GM18498 (cell line): ENCODE measurements at regions not wholly inside any gene's neighbourhood (a gene's known extent, or its start where the extent isn't known, plus 50 kb on each side); places are given as distances from the start of the nearest gene placed in this dataset.

Source experiments
- ATAC-seq: cut with Tn5 transposase; IDR thresholded peaks from one replicate; pipeline ENCODE4 v1.9.1; 2021; ENCODE audit warnings: mild to moderate bottlenecking, moderate library complexity; ENCODE audit not compliant: unreplicated experiment

DNA sequence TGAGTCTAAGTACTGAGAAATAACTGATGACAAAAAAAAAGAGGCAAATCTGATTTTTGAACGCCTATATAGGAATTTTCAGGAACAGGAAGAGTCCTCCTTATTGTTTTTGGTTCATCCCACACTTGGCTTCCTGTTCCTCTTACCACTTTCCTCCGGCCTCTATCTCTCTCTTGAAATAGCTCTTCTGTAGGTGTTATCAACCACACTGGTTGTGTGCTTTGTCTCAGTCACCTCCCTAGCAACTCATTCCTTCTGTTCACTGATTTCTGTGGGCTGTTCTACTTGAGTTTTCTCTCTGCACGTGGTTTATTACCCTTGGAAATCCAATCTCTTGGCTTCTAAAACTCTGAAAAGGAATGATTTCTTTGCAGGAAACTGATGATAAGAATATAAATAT is 78.7 kb upstream of the C11orf87 start:
- ATAC-seq: no peak

DNA sequence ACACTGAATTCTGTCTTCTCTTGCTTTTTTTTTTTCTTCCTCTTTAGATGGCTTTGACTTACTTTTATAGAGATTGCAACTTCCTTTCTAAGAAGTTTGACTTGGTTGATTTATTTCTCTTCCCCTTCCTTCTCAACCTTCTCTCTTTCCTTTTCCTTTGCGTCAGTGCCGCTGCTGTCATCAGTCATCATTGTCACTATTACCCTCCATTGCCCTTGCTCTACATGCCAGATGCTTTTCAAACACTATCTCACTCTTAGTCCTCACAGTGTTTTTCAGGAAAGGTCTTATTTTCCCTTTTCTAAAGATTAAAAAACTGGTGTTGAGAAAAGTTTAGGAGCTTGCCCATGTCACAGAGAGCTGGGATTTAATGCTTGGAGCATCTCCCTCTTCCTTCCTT is 74.7 kb upstream of the C11orf87 start:
- ATAC-seq: no peak

- no peak for ATAC-seq
Measured at GRCh38 chr11:109349276-109350080, 72.5 kb upstream of the C11orf87 start.

- ATAC-seq: no peak
Measured at GRCh38 chr11:109350091-109350490, 71.9 kb upstream of the C11orf87 start.

DNA sequence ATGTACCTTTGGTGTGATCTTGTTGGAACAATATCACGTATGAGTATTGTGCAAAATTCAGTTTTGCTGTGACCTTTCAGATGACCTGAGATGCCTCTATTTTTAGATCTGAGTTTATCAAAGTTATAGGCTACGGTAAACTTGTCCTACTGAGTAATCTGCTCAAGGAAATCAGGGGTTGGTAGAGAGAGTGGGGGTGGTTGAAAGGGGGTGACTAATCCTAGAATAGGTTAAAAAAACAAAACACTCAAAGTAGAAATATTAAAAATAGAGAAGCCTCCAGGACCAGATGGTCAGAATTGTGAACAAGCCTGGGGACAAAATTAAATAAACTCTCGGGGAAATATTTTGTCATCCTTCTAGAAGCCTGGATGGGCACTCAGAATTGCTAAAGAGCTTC is 59.9 kb upstream of the C11orf87 start:
- ATAC-seq: no peak

GRCh38 chr11:109363682-109364081 is 58.3 kb upstream of the C11orf87 start:
- no peak for ATAC-seq

GRCh38 chr11:109364851-109365250 is 57.1 kb upstream of the C11orf87 start:
- no peak for ATAC-seq

DNA sequence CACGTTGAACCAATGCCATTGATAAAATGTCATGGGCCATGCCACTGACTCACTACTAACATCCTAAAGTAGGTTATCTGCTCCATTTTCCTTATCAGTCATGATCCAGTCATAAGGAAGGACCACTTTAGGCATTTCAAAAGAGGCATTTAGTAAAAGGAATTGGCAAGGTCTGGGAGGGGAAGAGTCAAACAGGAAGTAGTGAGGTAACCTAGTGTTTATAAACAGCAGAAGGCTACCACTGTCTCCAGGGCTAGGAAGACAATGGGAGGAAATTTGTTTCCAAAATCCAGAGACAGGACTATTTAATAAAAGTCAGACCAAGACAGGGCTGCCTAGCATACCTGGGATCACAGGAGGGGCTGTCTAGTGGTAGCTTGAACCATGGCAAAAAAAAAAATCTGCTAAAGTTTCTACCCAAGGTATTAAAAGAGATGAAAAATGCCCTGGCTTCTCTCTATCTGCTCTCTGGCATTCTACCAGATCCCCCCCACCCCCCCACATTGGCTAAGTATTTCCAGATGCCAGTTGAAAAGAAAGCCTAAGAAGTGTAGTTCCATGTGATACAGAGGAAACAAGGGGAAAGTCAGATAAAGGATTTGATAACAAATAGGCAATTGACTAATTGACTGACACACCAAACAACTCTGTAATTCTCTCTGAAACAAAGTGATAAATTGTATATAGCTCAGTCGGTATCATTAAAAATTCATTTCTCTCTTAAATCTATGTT is 50.4 kb upstream of the C11orf87 start:
- ATAC-seq: no peak
